ENCODE measurements at regions not wholly inside any gene's neighbourhood (a gene's known extent, or its start where the extent isn't known, plus 50 kb on each side); places are given as distances from the start of the nearest gene placed in this dataset.

GRCh38 chr12:25058012-25058411 lies 109.1 kb upstream of the BCAT1 start:
- DNase-seq (ENCODE audit: low read depth): no peak

- DNase-seq (ENCODE audit: low read depth): no peak
Observed at GRCh38 chr12:25056486-25057130, 107.7 kb upstream of the BCAT1 start.

GRCh38 chr12:25056011-25056410 lies 107.1 kb upstream of the BCAT1 start:
- DNase-seq (ENCODE audit: low read depth): no peak

- DNase-seq (ENCODE audit: low read depth): peak; percentile 65
Observed at GRCh38 chr12:25054783-25055144, 105.9 kb upstream of the BCAT1 start.

- DNase-seq (ENCODE audit: low read depth): peak; percentile 44
Observed at GRCh38 chr12:25054076-25054782, 105.3 kb upstream of the BCAT1 start.

GRCh38 chr12:25052914-25053211 lies 104.0 kb upstream of the BCAT1 start:
- DNase-seq (ENCODE audit: low read depth): no peak

GRCh38 chr12:25052196-25052913 lies 103.5 kb upstream of the BCAT1 start:
- DNase-seq (ENCODE audit: low read depth): no peak

- DNase-seq (ENCODE audit: low read depth): peak; percentile 47
Observed at GRCh38 chr12:25051656-25052195, 102.8 kb upstream of the BCAT1 start.

- no peak for DNase-seq (ENCODE audit: low read depth)
Observed at GRCh38 chr12:25051171-25051570, 102.3 kb upstream of the BCAT1 start.

- no peak for DNase-seq (ENCODE audit: low read depth)
Observed at GRCh38 chr12:25045869-25046268, 97.0 kb upstream of the BCAT1 start.

GRCh38 chr12:25041006-25041741 lies 92.3 kb upstream of the BCAT1 start:
- no peak for DNase-seq (ENCODE audit: low read depth)

- no peak for DNase-seq (ENCODE audit: low read depth)
Observed at GRCh38 chr12:25040593-25040992, 91.7 kb upstream of the BCAT1 start.

GRCh38 chr12:25034676-25035075 lies 85.8 kb upstream of the BCAT1 start:
- peak; percentile 25 for DNase-seq (ENCODE audit: low read depth)

GRCh38 chr12:25025951-25026490 lies 77.1 kb upstream of the BCAT1 start:
- no peak for DNase-seq (ENCODE audit: low read depth)

GRCh38 chr12:25025260-25025659 lies 76.4 kb upstream of the BCAT1 start:
- DNase-seq (ENCODE audit: low read depth): no peak

- DNase-seq (ENCODE audit: low read depth): no peak
Observed at GRCh38 chr12:25023808-25024207, 74.9 kb upstream of the BCAT1 start.

GRCh38 chr12:25020621-25021243 lies 71.8 kb upstream of the BCAT1 start:
- DNase-seq (ENCODE audit: low read depth): no peak

- DNase-seq (ENCODE audit: low read depth): no peak
Observed at GRCh38 chr12:25018146-25018545, 69.2 kb upstream of the BCAT1 start.

GRCh38 chr12:25017336-25017735 lies 68.4 kb upstream of the BCAT1 start:
- peak; percentile 49 for DNase-seq (ENCODE audit: low read depth)

GRCh38 chr12:25014961-25015360 lies 66.1 kb upstream of the BCAT1 start:
- peak; percentile 7 for DNase-seq (ENCODE audit: low read depth)

- no peak for DNase-seq (ENCODE audit: low read depth)
Observed at GRCh38 chr12:25013061-25013460, 64.2 kb upstream of the BCAT1 start.
